Tibial artery (tissue), 4 donors: ENCODE measurements at regions not wholly inside any gene's neighbourhood (a gene's known extent, or its start where the extent isn't known, plus 50 kb on each side); places are given as distances from the start of the nearest gene placed in this dataset.

ENCODE experiments used
- DNase-seq, 2 donors: peaks; one replicate each; pipeline ENCODE4 v3.0.0-alpha.2; 2019
- H3K27ac ChIP-seq, 2 donors: fragments of 200-600 bp; sonication (generic) in 1 of 2; 1 replicate in 1 of 2; 2 replicates in 1 of 2; pipeline ENCODE4 v1.5.1; 2018 to 2019; ENCODE audit warnings: mild to moderate bottlenecking in 1 of 2
- H3K27me3 ChIP-seq, 2 donors: fragments of 200-600 bp; sonication (generic) in 1 of 2; one replicate each; pipeline versions ENCODE4 v1.5.1 to v1.6.0; 2016 to 2019
- H3K36me3 ChIP-seq, 3 donors: fragments of 200-600 bp; sonication (generic) in 2 of 3; one replicate each; pipeline ENCODE4 v1.5.1; 2016 to 2019; ENCODE audit warnings: mild to moderate bottlenecking in 2 of 3
- H3K4me1 ChIP-seq, 4 donors: fragments of 200-600 bp; sonication (generic) in 2 of 4; 1 replicate in 3 of 4; 2 replicates in 1 of 4; pipeline ENCODE4 v1.5.1; 2016 to 2019
- H3K4me3 ChIP-seq, 2 donors: fragments of 200-600 bp; sonication (generic) in 1 of 2; 1 replicate in 1 of 2; 2 replicates in 1 of 2; pipeline ENCODE4 v1.5.1; 2018 to 2019; ENCODE audit warnings: mild to moderate bottlenecking in 2 of 2
- H3K9me3 ChIP-seq, 3 donors: fragments of 200-600 bp; sonication (generic) in 1 of 3; one replicate each; pipeline ENCODE4 v1.5.1; 2016 to 2019
- intact Hi-C: fragments of 100-400 bp; cut with DNase I; formaldehyde crosslinking; loops from one replicate; pipeline ENCODE4 v1.15.0; 2023; ENCODE audit warnings: low total_unique reads
- TF ChIP-seq, protein P1 (sequence below), 2 experiments: fragments of 200-600 bp in 1 of 2; fragments of 450-650 bp in 1 of 2; IDR thresholded peaks; one replicate each; pipeline ENCODE4 v1.5.1; 2017 to 2019; ENCODE audit warnings: antibody characterized with exemption in 2 of 2, mild to moderate bottlenecking in 1 of 2, moderate library complexity in 1 of 2

DNA sequence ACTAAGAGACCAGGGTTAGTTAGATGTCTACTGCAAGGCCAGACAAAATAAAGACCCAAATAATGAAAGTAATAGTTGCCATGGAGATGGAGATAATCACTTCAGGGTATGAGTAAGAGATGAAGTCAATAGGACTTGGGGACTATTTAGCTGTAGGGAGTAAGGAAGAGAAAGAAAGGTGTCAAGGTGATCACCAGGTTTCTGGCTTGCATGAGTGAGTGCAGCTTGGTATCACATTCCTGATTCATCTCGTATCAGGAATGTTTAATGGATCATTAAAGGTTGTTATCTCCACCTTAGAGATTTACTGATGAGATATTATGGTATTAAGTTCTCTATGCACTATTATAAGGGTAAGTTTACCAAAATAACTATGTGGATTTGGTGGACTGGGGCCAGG is 357.4 kb upstream of the ATP11B start:
- H3K27me3 ChIP-seq, result no peaks in the 10 kb centered on the region
- no peaks in the 10 kb centered on the region for H3K4me1 ChIP-seq
- no peak for DNase-seq
- H3K4me3 ChIP-seq, result no peak overlapping the region
- TF ChIP-seq, protein P1, sequence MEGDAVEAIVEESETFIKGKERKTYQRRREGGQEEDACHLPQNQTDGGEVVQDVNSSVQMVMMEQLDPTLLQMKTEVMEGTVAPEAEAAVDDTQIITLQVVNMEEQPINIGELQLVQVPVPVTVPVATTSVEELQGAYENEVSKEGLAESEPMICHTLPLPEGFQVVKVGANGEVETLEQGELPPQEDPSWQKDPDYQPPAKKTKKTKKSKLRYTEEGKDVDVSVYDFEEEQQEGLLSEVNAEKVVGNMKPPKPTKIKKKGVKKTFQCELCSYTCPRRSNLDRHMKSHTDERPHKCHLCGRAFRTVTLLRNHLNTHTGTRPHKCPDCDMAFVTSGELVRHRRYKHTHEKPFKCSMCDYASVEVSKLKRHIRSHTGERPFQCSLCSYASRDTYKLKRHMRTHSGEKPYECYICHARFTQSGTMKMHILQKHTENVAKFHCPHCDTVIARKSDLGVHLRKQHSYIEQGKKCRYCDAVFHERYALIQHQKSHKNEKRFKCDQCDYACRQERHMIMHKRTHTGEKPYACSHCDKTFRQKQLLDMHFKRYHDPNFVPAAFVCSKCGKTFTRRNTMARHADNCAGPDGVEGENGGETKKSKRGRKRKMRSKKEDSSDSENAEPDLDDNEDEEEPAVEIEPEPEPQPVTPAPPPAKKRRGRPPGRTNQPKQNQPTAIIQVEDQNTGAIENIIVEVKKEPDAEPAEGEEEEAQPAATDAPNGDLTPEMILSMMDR (IDR thresholded peaks at IDR 0.05), result no peak
- H3K27ac ChIP-seq, result no peak overlapping the region
- no peaks in the 10 kb centered on the region for H3K9me3 ChIP-seq
- no peaks in the 10 kb centered on the region for H3K36me3 ChIP-seq
- intact Hi-C loops, result no loop called here

DNA sequence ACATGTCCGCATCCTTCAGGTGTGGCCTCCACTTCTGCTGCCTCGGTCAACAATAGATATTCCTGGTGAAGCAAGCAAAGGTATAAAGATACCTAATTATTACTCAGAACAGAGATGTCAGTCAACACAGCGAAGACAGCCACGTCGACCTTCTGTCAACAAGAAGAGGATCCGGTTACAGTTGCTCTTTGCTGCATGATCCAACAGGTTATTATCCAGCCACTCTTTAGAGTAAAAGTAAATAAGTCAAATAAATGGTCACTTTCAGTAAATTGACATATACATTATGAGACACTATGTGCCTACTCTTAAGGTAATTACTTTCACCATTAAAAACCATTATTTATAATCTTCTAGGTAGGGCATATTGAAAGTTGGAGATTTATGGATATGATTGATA is 356.8 kb upstream of the ATP11B start:
- no peaks in the 10 kb centered on the region for H3K4me1 ChIP-seq
- TF ChIP-seq, protein P1 (IDR thresholded peaks at IDR 0.05), result no peak
- H3K9me3 ChIP-seq, result no peaks in the 10 kb centered on the region
- H3K27ac ChIP-seq, result no peak overlapping the region
- no peaks in the 10 kb centered on the region for H3K27me3 ChIP-seq
- H3K36me3 ChIP-seq, result no peaks in the 10 kb centered on the region
- no peak overlapping the region for H3K4me3 ChIP-seq
- DNase-seq, result no peak
- intact Hi-C loops, result no loop called here

DNA sequence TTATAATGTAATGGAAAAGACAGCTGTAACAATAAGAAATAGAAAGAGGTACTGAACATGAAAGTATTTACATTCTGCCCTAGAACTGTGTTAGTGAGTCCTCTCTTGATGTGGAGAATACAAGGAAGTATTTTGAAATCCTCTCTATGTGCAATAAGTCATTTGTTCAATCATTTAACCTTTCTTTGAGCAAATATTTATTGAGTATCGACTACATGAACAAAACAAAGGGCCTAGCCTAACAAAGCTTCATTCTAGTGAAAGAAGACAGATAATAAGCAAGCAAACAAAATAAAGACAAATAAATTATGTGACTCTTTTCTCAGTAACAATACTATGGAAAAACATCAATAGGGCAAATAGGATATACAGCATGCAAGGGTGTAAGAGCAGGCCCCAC is 354.9 kb upstream of the ATP11B start:
- no peaks in the 10 kb centered on the region for H3K9me3 ChIP-seq
- no peak for DNase-seq
- no peaks in the 10 kb centered on the region for H3K4me1 ChIP-seq
- no peak overlapping the region for H3K4me3 ChIP-seq
- H3K27me3 ChIP-seq, result no peaks in the 10 kb centered on the region
- H3K36me3 ChIP-seq, result no peaks in the 10 kb centered on the region
- TF ChIP-seq, protein P1 (IDR thresholded peaks at IDR 0.05), result no peak
- H3K27ac ChIP-seq, result no peak overlapping the region
- intact Hi-C loops, result no loop called here

DNA sequence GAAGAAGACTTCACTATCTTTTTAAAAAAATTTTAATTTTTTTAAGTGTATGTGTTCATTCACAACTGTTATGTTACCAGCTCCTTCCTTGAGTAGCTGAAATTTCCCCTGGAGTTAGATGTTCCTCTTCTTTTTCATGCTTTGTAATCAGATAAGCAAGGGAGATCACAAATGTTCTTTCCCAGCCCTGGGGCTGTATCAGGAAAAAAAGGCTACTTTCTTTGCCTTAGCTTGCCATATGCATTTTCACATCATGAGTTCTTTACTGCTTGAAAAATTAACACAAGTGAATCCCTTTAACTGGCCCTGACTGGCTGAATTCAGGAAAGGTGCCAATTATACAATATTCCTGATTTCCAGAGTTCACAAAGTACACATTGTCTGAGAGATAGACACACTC is 353.2 kb upstream of the ATP11B start:
- H3K27me3 ChIP-seq, result no peaks in the 10 kb centered on the region
- H3K9me3 ChIP-seq, result no peaks in the 10 kb centered on the region
- H3K4me3 ChIP-seq, result no peak overlapping the region
- H3K27ac ChIP-seq, result no peak overlapping the region
- no peak for DNase-seq
- H3K4me1 ChIP-seq, result no peaks in the 10 kb centered on the region
- TF ChIP-seq, protein P1 (IDR thresholded peaks at IDR 0.05), result no peak
- intact Hi-C loops, result no loop called here
- H3K36me3 ChIP-seq, result no peaks in the 10 kb centered on the region

DNA sequence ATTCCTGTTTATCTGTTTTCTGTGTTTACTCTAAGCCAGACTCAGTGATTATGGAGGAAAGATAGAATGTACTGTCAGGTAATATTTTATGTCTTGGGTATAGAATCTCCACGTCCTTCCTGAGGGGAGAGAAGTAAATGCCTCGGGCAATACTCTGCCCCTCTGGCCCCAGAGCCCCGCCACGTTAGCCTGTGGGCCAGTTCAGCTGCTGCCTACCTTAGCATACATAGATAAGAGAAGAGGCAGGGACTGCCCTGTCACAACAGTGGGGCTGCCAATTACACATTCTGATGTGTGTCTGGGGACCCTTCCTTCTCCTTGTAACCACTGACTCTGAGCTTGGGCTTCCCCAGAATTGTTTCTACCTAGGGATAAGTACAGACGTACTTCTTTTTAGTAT is 347.7 kb upstream of the ATP11B start:
- Histone ChIP-seq H3K4me3 (no peak overlapping the region), H3K27me3 (no peaks in the 10 kb centered on the region), H3K9me3 (no peaks in the 10 kb centered on the region), H3K27ac (no peak overlapping the region), H3K4me1 (no peaks in the 10 kb centered on the region), H3K36me3 (no peaks in the 10 kb centered on the region)
- TF ChIP-seq, protein P1 (IDR thresholded peaks at IDR 0.05), result no peak
- DNase-seq, result no peak
- intact Hi-C loops, result no loop called here
